ENCODE measurements at regions not wholly inside any gene's neighbourhood (a gene's known extent, or its start where the extent isn't known, plus 50 kb on each side); places are given as distances from the start of the nearest gene placed in this dataset.

GRCh38 chr10:129319934-129320333 is 147.1 kb upstream of the MGMT start:
- Histone ChIP-seq H3K4me1 (ENCODE audit: low read length) (no peaks in the 10 kb centered on the region), H3K27me3 (ENCODE audit: low read depth, low read length) (no peaks in the 10 kb centered on the region), H3K79me2 (ENCODE audit: low read length) (no peaks in the 10 kb centered on the region), H4K20me1 (ENCODE audit: insufficient read depth, low read length) (no peaks in the 10 kb centered on the region), H3K36me3 (replicated peaks; ENCODE audit: low read depth, low read length) (no peaks in the 10 kb centered on the region), H3K4me3 (ENCODE audit: low read length) (no peak overlapping the region), H3K27ac (ENCODE audit: low read length) (no peak overlapping the region), H2AFZ (ENCODE audit: low read depth, low read length) (no peak overlapping the region), H3K9me3 (ENCODE audit: insufficient read depth, low read length) (no peaks in the 10 kb centered on the region), H3K4me2 (ENCODE audit: low read length) (no peak overlapping the region), H3K9ac (ENCODE audit: low read length) (no peak overlapping the region)
- TF ChIP-seq CTCF (IDR thresholded peaks at IDR 0.05; ENCODE audit: low read depth, low read length) (no peak), EZH2phosphoT487 (IDR thresholded peaks at IDR 0.05; ENCODE audit: low read depth) (no peak)

- no peak for TF ChIP-seq CTCF (IDR thresholded peaks at IDR 0.05; ENCODE audit: low read depth, low read length)
- no peak for TF ChIP-seq EZH2phosphoT487 (IDR thresholded peaks at IDR 0.05; ENCODE audit: low read depth)
- Histone ChIP-seq H3K4me2 (ENCODE audit: low read length) (no peak overlapping the region), H3K79me2 (ENCODE audit: low read length) (no peaks in the 10 kb centered on the region), H3K9ac (ENCODE audit: low read length) (no peak overlapping the region), H2AFZ (ENCODE audit: low read depth, low read length) (no peak overlapping the region), H3K9me3 (ENCODE audit: insufficient read depth, low read length) (no peaks in the 10 kb centered on the region), H3K27ac (ENCODE audit: low read length) (no peak overlapping the region), H4K20me1 (ENCODE audit: insufficient read depth, low read length) (no peaks in the 10 kb centered on the region), H3K4me1 (ENCODE audit: low read length) (no peaks in the 10 kb centered on the region), H3K27me3 (ENCODE audit: low read depth, low read length) (no peaks in the 10 kb centered on the region), H3K36me3 (replicated peaks; ENCODE audit: low read depth, low read length) (no peaks in the 10 kb centered on the region), H3K4me3 (ENCODE audit: low read length) (no peak overlapping the region)
These were observed 146.7 kb upstream of the MGMT start for GRCh38 chr10:129320340-129320739.

GRCh38 chr10:129321727-129322126 is 145.3 kb upstream of the MGMT start:
- no peak overlapping the region for H3K27ac ChIP-seq (ENCODE audit: low read length)
- no peaks in the 10 kb centered on the region for H3K4me1 ChIP-seq (ENCODE audit: low read length)
- H4K20me1 ChIP-seq (ENCODE audit: insufficient read depth, low read length), result no peaks in the 10 kb centered on the region
- no peaks in the 10 kb centered on the region for H3K9me3 ChIP-seq (ENCODE audit: insufficient read depth, low read length)
- H3K4me2 ChIP-seq (ENCODE audit: low read length), result no peak overlapping the region
- TF ChIP-seq CTCF (IDR thresholded peaks at IDR 0.05; ENCODE audit: low read depth, low read length), result no peak
- TF ChIP-seq EZH2phosphoT487 (IDR thresholded peaks at IDR 0.05; ENCODE audit: low read depth), result no peak
- no peak overlapping the region for H3K4me3 ChIP-seq (ENCODE audit: low read length)
- no peaks in the 10 kb centered on the region for H3K36me3 ChIP-seq (replicated peaks; ENCODE audit: low read depth, low read length)
- H2AFZ ChIP-seq (ENCODE audit: low read depth, low read length), result no peak overlapping the region
- no peaks in the 10 kb centered on the region for H3K79me2 ChIP-seq (ENCODE audit: low read length)
- H3K27me3 ChIP-seq (ENCODE audit: low read depth, low read length), result no peaks in the 10 kb centered on the region
- H3K9ac ChIP-seq (ENCODE audit: low read length), result no peak overlapping the region

GRCh38 chr10:129322933-129323820 is 143.9 kb upstream of the MGMT start:
- no peak overlapping the region for H3K4me2 ChIP-seq (ENCODE audit: low read length)
- H3K4me3 ChIP-seq (ENCODE audit: low read length), result no peak overlapping the region
- TF ChIP-seq EZH2phosphoT487 (IDR thresholded peaks at IDR 0.05; ENCODE audit: low read depth) (no peak), CTCF (IDR thresholded peaks at IDR 0.05; ENCODE audit: low read depth, low read length) (no peak)
- no peak overlapping the region for H2AFZ ChIP-seq (ENCODE audit: low read depth, low read length)
- H3K79me2 ChIP-seq (ENCODE audit: low read length), result no peaks in the 10 kb centered on the region
- no peak overlapping the region for H3K27ac ChIP-seq (ENCODE audit: low read length)
- H4K20me1 ChIP-seq (ENCODE audit: insufficient read depth, low read length), result no peaks in the 10 kb centered on the region
- no peaks in the 10 kb centered on the region for H3K27me3 ChIP-seq (ENCODE audit: low read depth, low read length)
- H3K9me3 ChIP-seq (ENCODE audit: insufficient read depth, low read length), result no peaks in the 10 kb centered on the region
- H3K9ac ChIP-seq (ENCODE audit: low read length), result no peak overlapping the region
- H3K4me1 ChIP-seq (ENCODE audit: low read length), result no peaks in the 10 kb centered on the region
- H3K36me3 ChIP-seq (replicated peaks; ENCODE audit: low read depth, low read length), result no peaks in the 10 kb centered on the region

Data from OCI-LY3 (cell line).